ENCODE measurements at regions not wholly inside any gene's neighbourhood (a gene's known extent, or its start where the extent isn't known, plus 50 kb on each side); places are given as distances from the start of the nearest gene placed in this dataset.
A peak's percentile ranks its signal among the peaks of the same experiment; 100 is the strongest.

DNA sequence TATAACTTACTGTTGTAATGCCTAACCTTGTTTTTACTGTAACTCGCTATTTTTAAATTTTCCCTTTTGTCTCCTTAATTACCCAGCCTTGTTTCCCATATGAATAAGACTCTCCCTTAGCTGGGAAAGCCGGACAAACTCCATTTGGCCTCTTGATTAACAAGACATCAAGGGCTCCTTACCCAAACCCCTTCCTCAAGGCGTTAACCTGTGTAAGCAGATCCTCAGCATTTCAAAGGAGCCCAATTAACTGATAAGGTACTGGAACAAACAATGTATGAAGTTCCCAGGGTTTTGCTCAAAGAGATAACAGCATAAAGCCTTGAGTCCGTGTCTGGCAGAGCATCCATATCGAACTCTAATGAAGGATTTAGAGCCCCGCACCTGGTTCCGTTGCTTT, 66.0 kb upstream of the SIMC1 start:
- peak; percentile 76 for DNase-seq
- H3K27me3 ChIP-seq (ENCODE audit: insufficient read depth, low read length, poor library complexity), result no peaks in the 10 kb centered on the region

DNA sequence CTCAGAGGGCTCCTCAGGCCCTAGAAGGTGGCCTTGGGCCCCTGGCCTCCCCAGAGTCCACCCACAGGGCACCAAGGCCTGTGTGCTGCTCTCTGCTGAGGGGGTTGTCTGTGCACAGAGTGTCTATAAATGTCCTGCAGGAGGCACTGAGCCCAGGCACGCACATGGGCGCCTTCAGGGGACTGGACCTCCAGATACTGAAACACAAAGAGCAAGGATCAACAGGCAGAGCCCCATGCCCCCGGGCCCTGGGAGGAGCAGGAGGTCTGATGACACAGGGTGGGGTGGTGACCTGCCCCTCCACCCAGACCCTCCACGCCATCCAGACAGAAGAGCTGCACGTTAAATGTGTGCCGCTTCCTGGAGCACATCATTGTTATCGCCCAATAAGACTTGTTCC, 64.6 kb upstream of the SIMC1 start:
- Histone ChIP-seq H3K4me3 (ENCODE audit: low read length) (no peak overlapping the region), H3K56ac (ENCODE audit: low read length) (no peak overlapping the region), H2BK120ac (ENCODE audit: low read depth, low read length) (no peak overlapping the region), H2BK15ac (replicated peaks; ENCODE audit: low read depth) (no peak overlapping the region), H3K27ac (ENCODE audit: low read depth, low read length) (no peak overlapping the region), H2BK5ac (ENCODE audit: low read length) (no peak overlapping the region), H3K23ac (ENCODE audit: low read length) (no peak overlapping the region), H3K18ac (ENCODE audit: low read length) (no peak overlapping the region), H3K79me1 (ENCODE audit: low read length) (no peaks in the 10 kb centered on the region), H4K5ac (ENCODE audit: low read length) (no peak overlapping the region), H3K4me1 (ENCODE audit: control insufficient read depth, low read depth, low read length) (no peaks in the 10 kb centered on the region), H3K36me3 (ENCODE audit: control insufficient read depth, insufficient read depth, low read length) (no peaks in the 10 kb centered on the region), H4K8ac (ENCODE audit: low read depth, low read length) (no peak overlapping the region), H2AK5ac (ENCODE audit: low read length) (no peak overlapping the region), H3K79me2 (ENCODE audit: control insufficient read depth, insufficient read depth, low read length) (no peaks in the 10 kb centered on the region), H3K4me2 (ENCODE audit: low read length) (no peak overlapping the region), H3K27me3 (ENCODE audit: insufficient read depth, low read length, poor library complexity) (no peaks in the 10 kb centered on the region), H3K9ac (ENCODE audit: low read length) (no peak overlapping the region), H3K4ac (ENCODE audit: low read depth, low read length) (no peak overlapping the region)
- DNase-seq, result no peak
- WGBS (ENCODE audit: extremely low coverage, insufficient coverage, low lambda C conversion rate), result no CpG with 5 or more reads among the region's 7 CpGs

More for the DNA sequence above, 66.0 kb upstream of the SIMC1 start:
- H3K79me1 ChIP-seq (ENCODE audit: low read length), result no peaks in the 10 kb centered on the region
- no peak overlapping the region for H3K18ac ChIP-seq (ENCODE audit: low read length)
- no peaks in the 10 kb centered on the region for H3K4me1 ChIP-seq (ENCODE audit: control insufficient read depth, low read depth, low read length)
- no peak overlapping the region for H2AK5ac ChIP-seq (ENCODE audit: low read length)
- WGBS (ENCODE audit: extremely low coverage, insufficient coverage, low lambda C conversion rate), result no CpG with 5 or more reads among the region's 7 CpGs
- no peak overlapping the region for H4K8ac ChIP-seq (ENCODE audit: low read depth, low read length)
- no peak overlapping the region for H4K5ac ChIP-seq (ENCODE audit: low read length)
- no peaks in the 10 kb centered on the region for H3K79me2 ChIP-seq (ENCODE audit: control insufficient read depth, insufficient read depth, low read length)
- H3K4me3 ChIP-seq (ENCODE audit: low read length), result no peak overlapping the region
- no peak overlapping the region for H3K4me2 ChIP-seq (ENCODE audit: low read length)
- no peak overlapping the region for H2BK15ac ChIP-seq (replicated peaks; ENCODE audit: low read depth)
- no peak overlapping the region for H3K27ac ChIP-seq (ENCODE audit: low read depth, low read length)
- H3K9ac ChIP-seq (ENCODE audit: low read length), result no peak overlapping the region
- H3K4ac ChIP-seq (ENCODE audit: low read depth, low read length), result no peak overlapping the region
- no peaks in the 10 kb centered on the region for H3K36me3 ChIP-seq (ENCODE audit: control insufficient read depth, insufficient read depth, low read length)
- no peak overlapping the region for H2BK120ac ChIP-seq (ENCODE audit: low read depth, low read length)
- no peak overlapping the region for H2BK5ac ChIP-seq (ENCODE audit: low read length)
- H3K23ac ChIP-seq (ENCODE audit: low read length), result no peak overlapping the region
- no peak overlapping the region for H3K56ac ChIP-seq (ENCODE audit: low read length)

DNA sequence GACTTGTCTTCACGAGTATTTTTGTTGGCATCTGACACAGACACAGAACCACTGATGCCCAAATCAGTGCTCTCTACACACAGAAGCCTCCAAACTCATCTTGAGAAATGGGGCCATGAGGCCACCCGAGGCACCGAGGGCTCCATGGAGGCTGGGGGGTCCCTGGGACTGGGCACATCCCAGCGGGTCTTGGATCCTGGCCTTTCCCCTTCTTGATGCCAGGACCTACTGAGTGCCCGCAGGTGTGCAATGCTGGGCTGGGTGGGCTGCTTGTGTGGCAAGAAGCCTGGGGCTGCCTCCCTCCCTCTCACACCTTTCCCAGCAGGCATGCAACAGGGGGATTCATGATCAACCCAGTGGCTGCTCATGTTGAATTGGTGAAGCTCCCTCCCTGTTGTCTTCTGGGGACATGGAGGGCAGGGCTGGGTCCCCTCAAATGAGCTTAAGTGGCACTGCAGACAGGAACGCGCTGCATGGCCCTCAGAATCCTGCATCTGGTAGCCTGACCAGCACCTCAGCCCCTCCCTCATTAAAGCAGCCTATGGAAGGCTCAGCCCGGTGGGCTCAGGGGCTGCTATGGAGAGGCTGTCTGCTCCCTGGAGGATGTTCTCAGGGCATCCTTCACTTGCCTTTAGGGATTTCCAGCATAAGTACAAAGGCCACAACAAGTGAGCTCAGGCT, 63.7 kb upstream of the SIMC1 start:
- no peak overlapping the region for H2BK5ac ChIP-seq (ENCODE audit: low read length)
- H3K27me3 ChIP-seq (ENCODE audit: insufficient read depth, low read length, poor library complexity), result no peaks in the 10 kb centered on the region
- no peak overlapping the region for H3K4me3 ChIP-seq (ENCODE audit: low read length)
- no peak overlapping the region for H3K9ac ChIP-seq (ENCODE audit: low read length)
- H3K23ac ChIP-seq (ENCODE audit: low read length), result no peak overlapping the region
- H4K8ac ChIP-seq (ENCODE audit: low read depth, low read length), result no peak overlapping the region
- no peaks in the 10 kb centered on the region for H3K79me2 ChIP-seq (ENCODE audit: control insufficient read depth, insufficient read depth, low read length)
- DNase-seq, result no peak
- H3K27ac ChIP-seq (ENCODE audit: low read depth, low read length), result no peak overlapping the region
- H4K5ac ChIP-seq (ENCODE audit: low read length), result no peak overlapping the region
- H3K4ac ChIP-seq (ENCODE audit: low read depth, low read length), result no peak overlapping the region
- no peak overlapping the region for H3K4me2 ChIP-seq (ENCODE audit: low read length)
- no peak overlapping the region for H3K56ac ChIP-seq (ENCODE audit: low read length)
- no peaks in the 10 kb centered on the region for H3K79me1 ChIP-seq (ENCODE audit: low read length)
- H3K18ac ChIP-seq (ENCODE audit: low read length), result no peak overlapping the region
- no peaks in the 10 kb centered on the region for H3K4me1 ChIP-seq (ENCODE audit: control insufficient read depth, low read depth, low read length)
- H3K36me3 ChIP-seq (ENCODE audit: control insufficient read depth, insufficient read depth, low read length), result no peaks in the 10 kb centered on the region
- H2BK15ac ChIP-seq (replicated peaks; ENCODE audit: low read depth), result no peak overlapping the region
- no CpG with 5 or more reads among the region's 8 CpGs for WGBS (ENCODE audit: extremely low coverage, insufficient coverage, low lambda C conversion rate)
- no peak overlapping the region for H2BK120ac ChIP-seq (ENCODE audit: low read depth, low read length)
- no peak overlapping the region for H2AK5ac ChIP-seq (ENCODE audit: low read length)

DNA sequence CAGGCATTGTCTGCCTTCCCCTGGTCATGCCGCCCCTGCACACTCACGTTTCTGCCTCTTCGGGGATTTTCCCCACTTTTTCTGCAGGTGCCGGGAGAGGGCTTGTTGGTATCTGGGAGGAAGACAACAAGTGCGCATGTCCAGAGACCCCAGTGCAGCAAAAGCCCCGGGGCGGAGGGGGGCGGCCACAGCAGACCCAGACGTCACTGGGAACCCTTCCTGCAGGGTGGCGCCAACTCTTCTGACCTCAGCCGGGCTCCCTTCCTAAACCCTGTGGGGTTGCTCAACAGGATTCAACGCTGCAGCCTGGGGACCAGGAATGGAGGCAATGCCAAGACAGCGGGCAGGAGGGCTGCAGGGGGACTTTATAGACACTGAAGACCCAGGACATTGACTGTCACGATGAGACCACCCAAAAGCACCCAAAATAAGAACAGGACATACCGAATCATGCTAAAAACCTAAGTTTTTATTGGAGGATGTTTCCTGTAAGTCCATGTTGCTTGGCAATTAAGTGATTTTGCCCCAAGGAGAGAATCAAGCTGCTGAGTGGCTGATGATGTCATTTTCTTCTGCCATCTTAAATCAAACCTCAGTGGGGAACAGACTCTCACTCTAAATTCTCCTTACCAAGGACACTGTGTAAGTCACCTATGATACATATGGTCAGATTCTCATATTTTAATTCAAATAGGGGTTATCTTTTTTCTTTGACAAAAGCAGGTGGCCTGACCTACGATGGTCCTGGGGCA, 62.9 kb upstream of the SIMC1 start:
- Histone ChIP-seq H3K18ac (ENCODE audit: low read length) (no peak overlapping the region), H3K4me1 (ENCODE audit: control insufficient read depth, low read depth, low read length) (no peaks in the 10 kb centered on the region), H3K79me1 (ENCODE audit: low read length) (no peaks in the 10 kb centered on the region), H3K9ac (ENCODE audit: low read length) (no peak overlapping the region), H2BK120ac (ENCODE audit: low read depth, low read length) (no peak overlapping the region), H3K23ac (ENCODE audit: low read length) (no peak overlapping the region), H3K56ac (ENCODE audit: low read length) (no peak overlapping the region), H3K27ac (ENCODE audit: low read depth, low read length) (no peak overlapping the region), H3K4me3 (ENCODE audit: low read length) (no peak overlapping the region), H3K27me3 (ENCODE audit: insufficient read depth, low read length, poor library complexity) (no peaks in the 10 kb centered on the region), H4K8ac (ENCODE audit: low read depth, low read length) (no peak overlapping the region), H3K4ac (ENCODE audit: low read depth, low read length) (no peak overlapping the region), H3K79me2 (ENCODE audit: control insufficient read depth, insufficient read depth, low read length) (no peaks in the 10 kb centered on the region), H2AK5ac (ENCODE audit: low read length) (no peak overlapping the region), H2BK5ac (ENCODE audit: low read length) (no peak overlapping the region), H3K4me2 (ENCODE audit: low read length) (no peak overlapping the region), H2BK15ac (replicated peaks; ENCODE audit: low read depth) (no peak overlapping the region), H3K36me3 (ENCODE audit: control insufficient read depth, insufficient read depth, low read length) (no peaks in the 10 kb centered on the region), H4K5ac (ENCODE audit: low read length) (no peak overlapping the region)
- DNase-seq, result no peak
- WGBS (ENCODE audit: extremely low coverage, insufficient coverage, low lambda C conversion rate), result no CpG with 5 or more reads among the region's 16 CpGs

DNA sequence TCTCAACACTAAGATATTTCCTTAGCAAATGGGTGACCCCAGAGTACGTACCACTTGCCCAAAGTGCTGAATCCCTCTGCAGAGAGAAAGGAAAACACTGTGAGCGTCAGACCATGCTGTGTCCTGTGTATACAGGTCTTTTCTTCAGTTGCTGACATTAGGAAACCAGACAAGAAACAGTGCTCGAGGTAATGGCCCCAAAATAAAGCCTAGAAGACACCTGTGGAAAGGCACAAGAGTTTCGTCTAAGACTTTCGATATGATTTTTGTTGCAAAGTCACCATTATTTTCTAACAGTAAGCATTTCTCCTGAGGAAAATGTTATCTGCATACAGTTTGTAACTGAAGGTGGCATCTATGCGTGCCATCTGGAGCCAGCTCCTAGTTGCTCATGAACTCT, 62.0 kb upstream of the SIMC1 start:
- Histone ChIP-seq H3K4me3 (ENCODE audit: low read length) (no peak overlapping the region), H2AK5ac (ENCODE audit: low read length) (no peak overlapping the region), H3K36me3 (ENCODE audit: control insufficient read depth, insufficient read depth, low read length) (no peaks in the 10 kb centered on the region), H3K9ac (ENCODE audit: low read length) (no peak overlapping the region), H3K79me1 (ENCODE audit: low read length) (no peaks in the 10 kb centered on the region), H2BK15ac (replicated peaks; ENCODE audit: low read depth) (no peak overlapping the region), H2BK120ac (ENCODE audit: low read depth, low read length) (no peak overlapping the region), H3K56ac (ENCODE audit: low read length) (no peak overlapping the region), H3K23ac (ENCODE audit: low read length) (no peak overlapping the region), H3K27ac (ENCODE audit: low read depth, low read length) (no peak overlapping the region), H4K8ac (ENCODE audit: low read depth, low read length) (no peak overlapping the region), H3K4me2 (ENCODE audit: low read length) (no peak overlapping the region), H3K4me1 (ENCODE audit: control insufficient read depth, low read depth, low read length) (no peaks in the 10 kb centered on the region), H3K27me3 (ENCODE audit: insufficient read depth, low read length, poor library complexity) (no peaks in the 10 kb centered on the region), H2BK5ac (ENCODE audit: low read length) (no peak overlapping the region), H3K4ac (ENCODE audit: low read depth, low read length) (no peak overlapping the region), H4K5ac (ENCODE audit: low read length) (no peak overlapping the region), H3K79me2 (ENCODE audit: control insufficient read depth, insufficient read depth, low read length) (no peaks in the 10 kb centered on the region), H3K18ac (ENCODE audit: low read length) (no peak overlapping the region)
- DNase-seq, result no peak
- WGBS (ENCODE audit: extremely low coverage, insufficient coverage, low lambda C conversion rate), result no CpG with 5 or more reads among the region's 6 CpGs

Data from mesendoderm (in vitro differentiated cells).